NB4 (cell line): ENCODE measurements at regions not wholly inside any gene's neighbourhood (a gene's known extent, or its start where the extent isn't known, plus 50 kb on each side); places are given as distances from the start of the nearest gene placed in this dataset.

Source experiments
- CTCF ChIP-seq: IDR thresholded peaks from one replicate; pipeline ENCODE4 v1.5.1; 2012; ENCODE audit warnings: low read depth, low read length
- MAX ChIP-seq: IDR thresholded peaks from 2 replicates; pipeline ENCODE4 v1.6.1; 2011; ENCODE audit warnings: low read depth, low read length
- POLR2A ChIP-seq: IDR thresholded peaks from 2 replicates; pipeline ENCODE4 v1.6.1; 2011; ENCODE audit warnings: mild to moderate bottlenecking; ENCODE audit not compliant: insufficient read length; ENCODE audit errors: extremely low read depth

GRCh38 chr20:11207749-11208502, 534.1 kb upstream of the JAG1 start:
- TF ChIP-seq CTCF (no peak), POLR2A (no peak), MAX (no peak)
